DND-41 (cell line): ENCODE measurements at regions not wholly inside any gene's neighbourhood (a gene's known extent, or its start where the extent isn't known, plus 50 kb on each side); places are given as distances from the start of the nearest gene placed in this dataset.

Source experiments
- ATAC-seq: fragments of 200-7000 bp; cut with Tn5 transposase; 3 replicates; pipeline ENCODE4 v1.9.1; 2021; ENCODE audit warnings: low read depth; ENCODE audit not compliant: insufficient read depth
- DNase-seq: peaks from one replicate; pipeline ENCODE4 v3.0.0-alpha.2; 2020
- H2AFZ ChIP-seq: 2 replicates; pipeline ENCODE4 v1.6.0; 2012; ENCODE audit warnings: low read depth, low read length
- H3K27ac ChIP-seq: 2 replicates; pipeline ENCODE4 v1.5.1; 2012; ENCODE audit warnings: low read length, inconsistent platforms
- H3K27me3 ChIP-seq: fragments of 200-600 bp; sonication (generic); 2 replicates; pipeline ENCODE4 v1.6.0; 2012; ENCODE audit warnings: low read length, mild to moderate bottlenecking, inconsistent platforms; ENCODE audit not compliant: insufficient read depth, poor library complexity
- H3K36me3 ChIP-seq: 2 replicates; pipeline ENCODE4 v1.5.1; 2012; ENCODE audit warnings: low read length, inconsistent platforms; ENCODE audit not compliant: insufficient read depth
- H3K4me1 ChIP-seq: 2 replicates; pipeline ENCODE4 v1.5.1; 2012; ENCODE audit warnings: mild to moderate bottlenecking, low read length; ENCODE audit not compliant: insufficient read depth
- H3K4me2 ChIP-seq: 2 replicates; pipeline ENCODE4 v1.6.0; 2012; ENCODE audit warnings: mild to moderate bottlenecking, moderate library complexity, low read length, inconsistent platforms; ENCODE audit not compliant: insufficient read depth
- H3K4me3 ChIP-seq, 2 experiments: fragments of 200-600 bp in 1 of 2; shearing (Covaris generic) in 1 of 2; 2 replicates each; pipeline ENCODE4 v1.5.1; 2012 to 2016; ENCODE audit warnings: inconsistent platforms in 2 of 2, low read length in 2 of 2, mild to moderate bottlenecking in 2 of 2, low read depth in 1 of 2, moderate library complexity in 1 of 2
- H3K79me2 ChIP-seq: 2 replicates; pipeline ENCODE4 v1.6.0; 2012; ENCODE audit warnings: low read length, inconsistent platforms; ENCODE audit not compliant: insufficient read depth
- H3K9ac ChIP-seq: 2 replicates; pipeline ENCODE4 v1.6.0; 2012; ENCODE audit warnings: low read depth, mild to moderate bottlenecking, inconsistent platforms, low read length, moderate library complexity
- H3K9me3 ChIP-seq: 2 replicates; pipeline ENCODE4 v1.5.1; 2012; ENCODE audit warnings: low read length, moderate library complexity, mild to moderate bottlenecking, inconsistent platforms; ENCODE audit not compliant: insufficient read depth, severe bottlenecking
- H4K20me1 ChIP-seq: 2 replicates; pipeline ENCODE4 v1.6.0; 2012; ENCODE audit warnings: low read length; ENCODE audit not compliant: insufficient read depth
- CTCF ChIP-seq: IDR thresholded peaks from 2 replicates; pipeline ENCODE4 v1.5.1; 2012; ENCODE audit warnings: borderline replicate concordance, low read length, moderate library complexity, mild to moderate bottlenecking; ENCODE audit not compliant: poor library complexity, severe bottlenecking; ENCODE audit errors: extremely low read depth
- EZH2 ChIP-seq: IDR thresholded peaks from 3 replicates; pipeline ENCODE4 v1.6.1; 2012; ENCODE audit warnings: borderline replicate concordance, low read depth, mild to moderate bottlenecking, moderate library complexity, low read length, inconsistent platforms; ENCODE audit not compliant: severe bottlenecking

GRCh38 chr9:26685818-26686217, 206.8 kb downstream of the CAAP1 start:
- DNase-seq = no peak
- no peak overlapping the region for H2AFZ ChIP-seq
- no peak overlapping the region for H3K27ac ChIP-seq

GRCh38 chr9:26684029-26684428, 208.6 kb downstream of the CAAP1 start:
- H3K4me1 ChIP-seq = no peaks in the 10 kb centered on the region
- no peak overlapping the region for H3K4me2 ChIP-seq
- no peaks in the 10 kb centered on the region for H3K9me3 ChIP-seq
- no peaks in the 10 kb centered on the region for H3K79me2 ChIP-seq
- no peaks in the 10 kb centered on the region for H3K27me3 ChIP-seq
- no peak overlapping the region for H3K27ac ChIP-seq
- ATAC-seq (no peak), DNase-seq (no peak)
- no peak overlapping the region for H3K4me3 ChIP-seq
- no peak for TF ChIP-seq EZH2
- no peak for TF ChIP-seq CTCF
- H3K36me3 ChIP-seq = no peaks in the 10 kb centered on the region
- H4K20me1 ChIP-seq = no peaks in the 10 kb centered on the region
- no peak overlapping the region for H2AFZ ChIP-seq
- H3K9ac ChIP-seq = no peak overlapping the region

More at GRCh38 chr9:26685818-26686217, 206.8 kb downstream of the CAAP1 start:
- Histone ChIP-seq H3K9ac (no peak overlapping the region), H3K4me2 (no peak overlapping the region), H4K20me1 (no peaks in the 10 kb centered on the region), H3K4me3 (no peak overlapping the region), H3K9me3 (no peaks in the 10 kb centered on the region), H3K36me3 (no peaks in the 10 kb centered on the region), H3K27me3 (no peaks in the 10 kb centered on the region), H3K4me1 (no peaks in the 10 kb centered on the region), H3K79me2 (no peaks in the 10 kb centered on the region)
- ATAC-seq = no peak
- TF ChIP-seq CTCF (no peak), EZH2 (no peak)

- H3K27ac ChIP-seq = no peak overlapping the region
- TF ChIP-seq EZH2 (no peak), CTCF (no peak)
- no peak overlapping the region for H2AFZ ChIP-seq
Measured at GRCh38 chr9:26682796-26683496, 209.7 kb downstream of the CAAP1 start.

More at GRCh38 chr9:26682796-26683496, 209.7 kb downstream of the CAAP1 start:
- no peak for ATAC-seq
- H3K27me3 ChIP-seq = no peaks in the 10 kb centered on the region
- no peak overlapping the region for H3K4me3 ChIP-seq
- no peak overlapping the region for H3K9ac ChIP-seq
- H3K79me2 ChIP-seq = no peaks in the 10 kb centered on the region
- H3K4me2 ChIP-seq = no peak overlapping the region
- no peaks in the 10 kb centered on the region for H4K20me1 ChIP-seq
- H3K9me3 ChIP-seq = no peaks in the 10 kb centered on the region
- no peaks in the 10 kb centered on the region for H3K4me1 ChIP-seq
- no peak for DNase-seq
- no peaks in the 10 kb centered on the region for H3K36me3 ChIP-seq
